ENCODE measurements at regions not wholly inside any gene's neighbourhood (a gene's known extent, or its start where the extent isn't known, plus 50 kb on each side); places are given as distances from the start of the nearest gene placed in this dataset.

- TF ChIP-seq GABPA (IDR thresholded peaks at IDR 0.05; ENCODE audit: low read depth), result no peak
- TF ChIP-seq, protein P1, sequence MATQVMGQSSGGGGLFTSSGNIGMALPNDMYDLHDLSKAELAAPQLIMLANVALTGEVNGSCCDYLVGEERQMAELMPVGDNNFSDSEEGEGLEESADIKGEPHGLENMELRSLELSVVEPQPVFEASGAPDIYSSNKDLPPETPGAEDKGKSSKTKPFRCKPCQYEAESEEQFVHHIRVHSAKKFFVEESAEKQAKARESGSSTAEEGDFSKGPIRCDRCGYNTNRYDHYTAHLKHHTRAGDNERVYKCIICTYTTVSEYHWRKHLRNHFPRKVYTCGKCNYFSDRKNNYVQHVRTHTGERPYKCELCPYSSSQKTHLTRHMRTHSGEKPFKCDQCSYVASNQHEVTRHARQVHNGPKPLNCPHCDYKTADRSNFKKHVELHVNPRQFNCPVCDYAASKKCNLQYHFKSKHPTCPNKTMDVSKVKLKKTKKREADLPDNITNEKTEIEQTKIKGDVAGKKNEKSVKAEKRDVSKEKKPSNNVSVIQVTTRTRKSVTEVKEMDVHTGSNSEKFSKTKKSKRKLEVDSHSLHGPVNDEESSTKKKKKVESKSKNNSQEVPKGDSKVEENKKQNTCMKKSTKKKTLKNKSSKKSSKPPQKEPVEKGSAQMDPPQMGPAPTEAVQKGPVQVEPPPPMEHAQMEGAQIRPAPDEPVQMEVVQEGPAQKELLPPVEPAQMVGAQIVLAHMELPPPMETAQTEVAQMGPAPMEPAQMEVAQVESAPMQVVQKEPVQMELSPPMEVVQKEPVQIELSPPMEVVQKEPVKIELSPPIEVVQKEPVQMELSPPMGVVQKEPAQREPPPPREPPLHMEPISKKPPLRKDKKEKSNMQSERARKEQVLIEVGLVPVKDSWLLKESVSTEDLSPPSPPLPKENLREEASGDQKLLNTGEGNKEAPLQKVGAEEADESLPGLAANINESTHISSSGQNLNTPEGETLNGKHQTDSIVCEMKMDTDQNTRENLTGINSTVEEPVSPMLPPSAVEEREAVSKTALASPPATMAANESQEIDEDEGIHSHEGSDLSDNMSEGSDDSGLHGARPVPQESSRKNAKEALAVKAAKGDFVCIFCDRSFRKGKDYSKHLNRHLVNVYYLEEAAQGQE (IDR thresholded peaks at IDR 0.05; ENCODE audit: insufficient replicate concordance, low read depth), result no peak
- TF ChIP-seq, protein P2, sequence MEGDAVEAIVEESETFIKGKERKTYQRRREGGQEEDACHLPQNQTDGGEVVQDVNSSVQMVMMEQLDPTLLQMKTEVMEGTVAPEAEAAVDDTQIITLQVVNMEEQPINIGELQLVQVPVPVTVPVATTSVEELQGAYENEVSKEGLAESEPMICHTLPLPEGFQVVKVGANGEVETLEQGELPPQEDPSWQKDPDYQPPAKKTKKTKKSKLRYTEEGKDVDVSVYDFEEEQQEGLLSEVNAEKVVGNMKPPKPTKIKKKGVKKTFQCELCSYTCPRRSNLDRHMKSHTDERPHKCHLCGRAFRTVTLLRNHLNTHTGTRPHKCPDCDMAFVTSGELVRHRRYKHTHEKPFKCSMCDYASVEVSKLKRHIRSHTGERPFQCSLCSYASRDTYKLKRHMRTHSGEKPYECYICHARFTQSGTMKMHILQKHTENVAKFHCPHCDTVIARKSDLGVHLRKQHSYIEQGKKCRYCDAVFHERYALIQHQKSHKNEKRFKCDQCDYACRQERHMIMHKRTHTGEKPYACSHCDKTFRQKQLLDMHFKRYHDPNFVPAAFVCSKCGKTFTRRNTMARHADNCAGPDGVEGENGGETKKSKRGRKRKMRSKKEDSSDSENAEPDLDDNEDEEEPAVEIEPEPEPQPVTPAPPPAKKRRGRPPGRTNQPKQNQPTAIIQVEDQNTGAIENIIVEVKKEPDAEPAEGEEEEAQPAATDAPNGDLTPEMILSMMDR (IDR thresholded peaks at IDR 0.05; ENCODE audit: insufficient read depth, low read length), result no peak
- TF ChIP-seq POLR2AphosphoS5 (IDR thresholded peaks at IDR 0.05; ENCODE audit: low read depth), result no peak
- TF ChIP-seq SPI1 (IDR thresholded peaks at IDR 0.05; ENCODE audit: borderline replicate concordance, low read depth), result no peak
- H3K27ac ChIP-seq (replicated peaks), result no peak overlapping the region
- DNase-seq (ENCODE audit: low read depth in 1 of 2, low spot score in 1 of 2), result no peak
- peaks cover 2% of the 10 kb centered on the region for H3K27me3 ChIP-seq (ENCODE audit: insufficient read depth, poor library complexity, severe bottlenecking)
- H3K4me3 ChIP-seq (replicated peaks; ENCODE audit: insufficient read depth, low read length), result no peak overlapping the region
These were observed 598.2 kb downstream of the LMO4 start for GRCh38 chr1:87926921-87927320.

GRCh38 chr1:87927391-87928280, 599.0 kb downstream of the LMO4 start:
- H3K27me3 ChIP-seq (ENCODE audit: insufficient read depth, poor library complexity, severe bottlenecking), result peaks cover 1% of the 10 kb centered on the region
- H3K4me3 ChIP-seq (replicated peaks; ENCODE audit: insufficient read depth, low read length), result no peak overlapping the region
- H3K27ac ChIP-seq (replicated peaks), result no peak overlapping the region
- DNase-seq (ENCODE audit: low read depth in 1 of 2, low spot score in 1 of 2), result no peak
- no peak for TF ChIP-seq SPI1 (IDR thresholded peaks at IDR 0.05; ENCODE audit: borderline replicate concordance, low read depth)
- TF ChIP-seq, protein P2 (IDR thresholded peaks at IDR 0.05; ENCODE audit: insufficient read depth, low read length), result no peak
- no peak for TF ChIP-seq POLR2AphosphoS5 (IDR thresholded peaks at IDR 0.05; ENCODE audit: low read depth)
- TF ChIP-seq, protein P1 (IDR thresholded peaks at IDR 0.05; ENCODE audit: insufficient replicate concordance, low read depth), result no peak
- no peak for TF ChIP-seq GABPA (IDR thresholded peaks at IDR 0.05; ENCODE audit: low read depth)

GRCh38 chr1:87928623-87929022, 599.9 kb downstream of the LMO4 start:
- no peaks in the 10 kb centered on the region for H3K27me3 ChIP-seq (ENCODE audit: insufficient read depth, poor library complexity, severe bottlenecking)
- DNase-seq (ENCODE audit: low read depth in 1 of 2, low spot score in 1 of 2), result no peak
- H3K27ac ChIP-seq (replicated peaks), result no peak overlapping the region
- TF ChIP-seq POLR2AphosphoS5 (IDR thresholded peaks at IDR 0.05; ENCODE audit: low read depth) (no peak), GABPA (IDR thresholded peaks at IDR 0.05; ENCODE audit: low read depth) (no peak), SPI1 (IDR thresholded peaks at IDR 0.05; ENCODE audit: borderline replicate concordance, low read depth) (no peak)
- TF ChIP-seq, protein P2 (IDR thresholded peaks at IDR 0.05; ENCODE audit: insufficient read depth, low read length), result no peak
- TF ChIP-seq, protein P1 (IDR thresholded peaks at IDR 0.05; ENCODE audit: insufficient replicate concordance, low read depth), result no peak
- no peak overlapping the region for H3K4me3 ChIP-seq (replicated peaks; ENCODE audit: insufficient read depth, low read length)

All from HL-60 (cell line).